ENCODE measurements at regions not wholly inside any gene's neighbourhood (a gene's known extent, or its start where the extent isn't known, plus 50 kb on each side); places are given as distances from the start of the nearest gene placed in this dataset.

DNA sequence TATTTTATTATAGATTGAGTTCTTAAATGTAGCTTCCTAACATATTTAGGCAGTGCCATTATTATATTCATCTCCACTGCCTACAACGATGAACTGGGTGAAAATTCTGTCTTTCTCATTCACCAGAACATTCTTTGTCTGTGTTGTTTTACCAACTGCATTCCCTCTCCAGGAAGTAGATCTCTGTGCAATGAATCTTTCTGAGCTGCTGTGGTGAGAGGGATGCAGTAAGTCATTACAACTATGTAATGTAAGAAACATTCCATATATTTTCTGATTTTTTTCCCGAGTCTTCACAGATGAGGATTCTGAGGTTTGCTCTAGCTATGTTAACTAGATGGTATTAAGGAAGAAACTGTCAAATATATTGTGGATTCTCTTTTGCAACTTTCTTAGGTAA, 811.9 kb upstream of the PCDH7 start:
- no peak for TF ChIP-seq CTCF (IDR thresholded peaks at IDR 0.05)
- no peak overlapping the region for H3K4me3 ChIP-seq
- H3K27ac ChIP-seq = no peak overlapping the region
- H3K36me3 ChIP-seq = no peaks in the 10 kb centered on the region
- DNase-seq (no peak), ATAC-seq (no peak)
- H3K9me3 ChIP-seq = peaks cover 3% of the 10 kb centered on the region
- H3K27me3 ChIP-seq (ENCODE audit: low read depth) = no peaks in the 10 kb centered on the region
- intact Hi-C loops (cut with DNase I) = no loop called here
- no peaks in the 10 kb centered on the region for H3K4me1 ChIP-seq

DNA sequence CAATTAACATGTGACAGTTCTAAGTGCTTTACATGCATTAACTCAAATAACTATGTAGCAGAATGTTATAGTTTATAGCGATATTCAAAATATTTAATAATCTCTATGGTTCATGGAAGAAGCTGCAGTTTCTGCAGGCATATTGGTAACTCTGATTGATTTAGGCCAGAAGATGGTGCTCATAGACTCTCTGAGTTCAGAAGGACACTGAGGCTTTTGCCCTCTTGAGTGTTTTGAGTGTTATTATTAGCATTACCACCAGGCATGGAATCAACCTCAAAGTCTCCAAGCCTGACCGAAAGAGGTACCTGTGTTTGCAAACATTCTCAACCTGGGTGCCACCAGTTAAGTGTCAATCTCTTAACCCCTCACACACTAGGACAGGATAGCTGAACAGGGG, 792.3 kb upstream of the PCDH7 start:
- Histone ChIP-seq H3K4me3 (no peak overlapping the region), H3K36me3 (no peaks in the 10 kb centered on the region), H3K27me3 (ENCODE audit: low read depth) (no peaks in the 10 kb centered on the region), H3K9me3 (no peaks in the 10 kb centered on the region), H3K27ac (no peak overlapping the region), H3K4me1 (no peaks in the 10 kb centered on the region)
- DNase-seq (no peak), ATAC-seq (no peak)
- TF ChIP-seq CTCF (IDR thresholded peaks at IDR 0.05) = no peak
- intact Hi-C loops (cut with DNase I) = no loop called here

- intact Hi-C loops (cut with DNase I) = no loop called here
- no peak for TF ChIP-seq CTCF (IDR thresholded peaks at IDR 0.05)
- no peaks in the 10 kb centered on the region for H3K27me3 ChIP-seq (ENCODE audit: low read depth)
- no peak overlapping the region for H3K4me3 ChIP-seq
- no peaks in the 10 kb centered on the region for H3K9me3 ChIP-seq
- no peak for DNase-seq
- no peaks in the 10 kb centered on the region for H3K4me1 ChIP-seq
- no peak for ATAC-seq
- no peak overlapping the region for H3K27ac ChIP-seq
- H3K36me3 ChIP-seq = no peaks in the 10 kb centered on the region
Measured at GRCh38 chr4:29948451-29948850, 771.7 kb upstream of the PCDH7 start.

DNA sequence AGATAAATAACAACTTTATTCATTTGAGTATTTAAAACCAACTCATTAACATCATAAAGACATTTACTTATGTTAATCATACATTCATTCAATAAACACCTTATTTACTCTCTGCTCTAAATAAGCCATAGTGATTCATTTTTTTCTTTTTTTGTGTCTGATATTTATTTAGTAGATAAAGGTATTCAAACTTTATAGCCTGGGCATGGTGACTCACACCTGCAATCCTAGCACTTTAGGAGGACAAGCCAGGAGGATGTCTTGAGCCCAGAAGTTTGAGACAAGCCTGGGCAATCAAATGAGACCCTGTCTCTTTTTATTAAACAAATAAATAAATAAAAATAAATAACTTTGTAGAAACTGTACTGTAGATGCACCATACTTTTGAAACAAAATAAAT, 771.3 kb upstream of the PCDH7 start:
- Histone ChIP-seq H3K36me3 (no peaks in the 10 kb centered on the region), H3K4me3 (no peak overlapping the region), H3K27ac (no peak overlapping the region), H3K4me1 (no peaks in the 10 kb centered on the region), H3K27me3 (ENCODE audit: low read depth) (no peaks in the 10 kb centered on the region), H3K9me3 (no peaks in the 10 kb centered on the region)
- ATAC-seq = no peak
- no peak for DNase-seq
- intact Hi-C loops (cut with DNase I) = no loop called here
- no peak for TF ChIP-seq CTCF (IDR thresholded peaks at IDR 0.05)

DNA sequence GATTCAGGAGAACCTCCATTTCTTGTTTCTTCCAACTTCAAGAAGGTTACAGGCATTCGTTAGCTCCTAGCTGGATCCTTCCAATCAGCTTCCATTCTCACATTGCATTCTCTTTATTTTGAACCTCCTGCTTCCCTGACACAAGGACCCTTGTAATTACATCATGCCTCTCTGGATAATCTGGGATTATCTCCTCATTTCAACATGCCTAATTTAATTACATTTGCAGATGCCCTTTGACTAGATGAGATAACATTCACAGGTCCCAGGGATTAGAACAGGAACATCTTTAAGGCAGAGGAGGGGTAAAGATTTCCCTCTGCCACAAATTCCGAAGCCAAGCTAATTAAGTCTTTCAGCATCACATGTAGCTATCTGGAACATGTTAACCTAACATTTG, 753.8 kb upstream of the PCDH7 start:
- ATAC-seq = no peak
- Histone ChIP-seq H3K36me3 (no peaks in the 10 kb centered on the region), H3K27ac (no peak overlapping the region), H3K4me1 (no peaks in the 10 kb centered on the region), H3K9me3 (no peaks in the 10 kb centered on the region), H3K27me3 (ENCODE audit: low read depth) (no peaks in the 10 kb centered on the region), H3K4me3 (no peak overlapping the region)
- DNase-seq = no peak
- intact Hi-C loops (cut with DNase I) = no loop called here
- no peak for TF ChIP-seq CTCF (IDR thresholded peaks at IDR 0.05)

- no peaks in the 10 kb centered on the region for H3K9me3 ChIP-seq
- DNase-seq = no peak
- ATAC-seq = no peak
- no peak overlapping the region for H3K4me3 ChIP-seq
- H3K36me3 ChIP-seq = no peaks in the 10 kb centered on the region
- H3K27me3 ChIP-seq (ENCODE audit: low read depth) = no peaks in the 10 kb centered on the region
- H3K4me1 ChIP-seq = no peaks in the 10 kb centered on the region
- no peak overlapping the region for H3K27ac ChIP-seq
- intact Hi-C loops (cut with DNase I) = no loop called here
- no peak for TF ChIP-seq CTCF (IDR thresholded peaks at IDR 0.05)
Measured at GRCh38 chr4:29970626-29971025, 749.5 kb upstream of the PCDH7 start.

Data from lower lobe of right lung (tissue), 2 donors.